MM.1S (cell line): ENCODE measurements at regions not wholly inside any gene's neighbourhood (a gene's known extent, or its start where the extent isn't known, plus 50 kb on each side); places are given as distances from the start of the nearest gene placed in this dataset.
A peak's percentile ranks its signal among the peaks of the same experiment; 100 is the strongest.

ENCODE experiments used
- DNase-seq: peaks from one replicate; pipeline ENCODE4 v3.0.0-alpha.2; 2015
- H2AFZ ChIP-seq: fragments of 300-600 bp; sonication (generic); 2 replicates; pipeline ENCODE4 v1.6.0; 2016; ENCODE audit warnings: antibody characterized with exemption, low read length
- H3F3A ChIP-seq: fragments of 300-600 bp; sonication (generic); 2 replicates; pipeline ENCODE4 v1.6.1; 2016; ENCODE audit warnings: mild to moderate bottlenecking, antibody characterized with exemption, low read length, moderate library complexity, mixed read lengths; ENCODE audit not compliant: insufficient read depth
- H3K27ac ChIP-seq: fragments of 300-600 bp; sonication (generic); 2 replicates; pipeline ENCODE4 v1.5.1; 2016; ENCODE audit warnings: mild to moderate bottlenecking, low read length
- H3K27me3 ChIP-seq: fragments of 300-600 bp; sonication (generic); replicated peaks from 2 replicates; pipeline ENCODE4 v1.6.0; 2016; ENCODE audit warnings: low read length; ENCODE audit not compliant: insufficient read depth
- H3K36me3 ChIP-seq: fragments of 300-600 bp; sonication (generic); replicated peaks from 2 replicates; pipeline ENCODE4 v1.6.1; 2016; ENCODE audit warnings: mild to moderate bottlenecking, low read length, mixed read lengths; ENCODE audit not compliant: insufficient read depth
- H3K4me1 ChIP-seq: fragments of 300-600 bp; sonication (generic); 2 replicates; pipeline ENCODE4 v1.6.1; 2016; ENCODE audit warnings: low read length, mixed read lengths
- H3K4me2 ChIP-seq: fragments of 300-600 bp; sonication (generic); 2 replicates; pipeline ENCODE4 v1.6.0; 2016; ENCODE audit warnings: low read depth, low read length
- H3K4me3 ChIP-seq: fragments of 300-600 bp; sonication (generic); 2 replicates; pipeline ENCODE4 v1.5.1; 2016; ENCODE audit warnings: low read length, mixed read lengths
- H3K79me2 ChIP-seq: fragments of 300-600 bp; sonication (generic); 2 replicates; pipeline ENCODE4 v1.6.1; 2016; ENCODE audit warnings: mixed run types, low read length, mixed read lengths
- H3K9ac ChIP-seq: fragments of 300-600 bp; sonication (generic); 2 replicates; pipeline ENCODE4 v1.6.1; 2016; ENCODE audit warnings: low read length, mixed read lengths
- H3K9me2 ChIP-seq: fragments of 300-600 bp; sonication (generic); replicated peaks from 2 replicates; pipeline ENCODE4 v1.6.1; 2016; ENCODE audit warnings: mild to moderate bottlenecking, low read length, mixed read lengths; ENCODE audit not compliant: insufficient read depth
- H3K9me3 ChIP-seq: fragments of 300-600 bp; sonication (generic); replicated peaks from 2 replicates; pipeline ENCODE4 v1.6.1; 2016; ENCODE audit warnings: mild to moderate bottlenecking, low read length, mixed read lengths; ENCODE audit not compliant: insufficient read depth
- H4K20me1 ChIP-seq: fragments of 300-600 bp; sonication (generic); 2 replicates; pipeline ENCODE4 v1.6.1; 2016; ENCODE audit warnings: mild to moderate bottlenecking, low read length, moderate library complexity, mixed read lengths; ENCODE audit not compliant: insufficient read depth
- EZH2 ChIP-seq: fragments of 300-600 bp; sonication (generic); optimal IDR thresholded peaks from 2 replicates; pipeline ENCODE3; 2017; ENCODE audit warnings: low read depth, mild to moderate bottlenecking, antibody characterized with exemption, low read length, mixed read lengths
- EZH2phosphoT487 ChIP-seq: fragments of 300-600 bp; sonication (generic); IDR thresholded peaks from 2 replicates; pipeline ENCODE4 v1.6.1; 2018; ENCODE audit warnings: antibody characterized with exemption, low read length
- TF ChIP-seq, protein P1 (sequence below): fragments of 300-600 bp; sonication (generic); IDR thresholded peaks from 2 replicates; pipeline ENCODE4 v1.5.1; 2016; ENCODE audit warnings: antibody characterized with exemption, low read length, mixed read lengths

DNA sequence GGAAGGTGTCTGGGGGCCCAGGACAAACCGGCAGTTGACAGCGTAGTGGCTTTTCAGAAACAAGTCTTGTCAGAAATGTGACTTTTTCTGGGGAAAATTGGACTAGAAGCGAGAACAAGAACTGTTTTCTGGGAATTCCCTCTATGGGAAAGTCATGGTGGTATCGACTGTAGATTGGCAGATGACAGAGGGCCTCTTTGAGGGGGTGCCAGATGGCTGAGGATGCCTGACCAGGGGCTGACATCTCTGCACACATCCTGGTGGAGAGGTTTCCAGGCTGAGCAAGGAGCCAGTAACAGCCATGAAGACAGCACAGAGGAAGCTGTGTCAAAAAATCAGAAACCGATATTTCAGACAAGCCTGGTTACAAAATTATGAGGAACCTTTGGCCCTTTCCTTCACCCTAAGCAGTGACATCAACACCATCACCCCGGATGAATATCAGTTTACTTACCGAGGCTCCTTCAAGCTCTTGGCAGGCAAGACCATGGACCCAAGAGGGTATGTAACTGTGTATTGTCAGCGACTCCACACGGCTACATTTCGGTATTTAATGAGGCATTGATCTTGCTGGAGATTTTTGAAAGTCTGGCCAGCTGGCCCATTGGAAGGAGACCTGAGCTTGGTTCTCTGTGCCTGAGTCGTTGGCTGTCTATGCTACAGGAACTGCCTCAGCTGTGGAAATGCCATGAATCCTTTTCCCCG is 1525.3 kb upstream of the TMEM132C start:
- no peak for DNase-seq
- no peaks in the 10 kb centered on the region for H4K20me1 ChIP-seq
- H2AFZ ChIP-seq, result no peak overlapping the region
- no peak overlapping the region for H3K4me3 ChIP-seq
- no peaks in the 10 kb centered on the region for H3K27me3 ChIP-seq
- H3F3A ChIP-seq, result no peaks in the 10 kb centered on the region
- TF ChIP-seq EZH2, result no peak
- TF ChIP-seq EZH2phosphoT487, result no peak
- TF ChIP-seq, protein P1, sequence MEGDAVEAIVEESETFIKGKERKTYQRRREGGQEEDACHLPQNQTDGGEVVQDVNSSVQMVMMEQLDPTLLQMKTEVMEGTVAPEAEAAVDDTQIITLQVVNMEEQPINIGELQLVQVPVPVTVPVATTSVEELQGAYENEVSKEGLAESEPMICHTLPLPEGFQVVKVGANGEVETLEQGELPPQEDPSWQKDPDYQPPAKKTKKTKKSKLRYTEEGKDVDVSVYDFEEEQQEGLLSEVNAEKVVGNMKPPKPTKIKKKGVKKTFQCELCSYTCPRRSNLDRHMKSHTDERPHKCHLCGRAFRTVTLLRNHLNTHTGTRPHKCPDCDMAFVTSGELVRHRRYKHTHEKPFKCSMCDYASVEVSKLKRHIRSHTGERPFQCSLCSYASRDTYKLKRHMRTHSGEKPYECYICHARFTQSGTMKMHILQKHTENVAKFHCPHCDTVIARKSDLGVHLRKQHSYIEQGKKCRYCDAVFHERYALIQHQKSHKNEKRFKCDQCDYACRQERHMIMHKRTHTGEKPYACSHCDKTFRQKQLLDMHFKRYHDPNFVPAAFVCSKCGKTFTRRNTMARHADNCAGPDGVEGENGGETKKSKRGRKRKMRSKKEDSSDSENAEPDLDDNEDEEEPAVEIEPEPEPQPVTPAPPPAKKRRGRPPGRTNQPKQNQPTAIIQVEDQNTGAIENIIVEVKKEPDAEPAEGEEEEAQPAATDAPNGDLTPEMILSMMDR, result no peak
- H3K27ac ChIP-seq, result no peak overlapping the region
- no peaks in the 10 kb centered on the region for H3K79me2 ChIP-seq
- no peaks in the 10 kb centered on the region for H3K36me3 ChIP-seq
- H3K4me2 ChIP-seq, result no peak overlapping the region
- no peaks in the 10 kb centered on the region for H3K4me1 ChIP-seq
- no peaks in the 10 kb centered on the region for H3K9me3 ChIP-seq
- H3K9ac ChIP-seq, result no peak overlapping the region
- H3K9me2 ChIP-seq, result no peaks in the 10 kb centered on the region

DNA sequence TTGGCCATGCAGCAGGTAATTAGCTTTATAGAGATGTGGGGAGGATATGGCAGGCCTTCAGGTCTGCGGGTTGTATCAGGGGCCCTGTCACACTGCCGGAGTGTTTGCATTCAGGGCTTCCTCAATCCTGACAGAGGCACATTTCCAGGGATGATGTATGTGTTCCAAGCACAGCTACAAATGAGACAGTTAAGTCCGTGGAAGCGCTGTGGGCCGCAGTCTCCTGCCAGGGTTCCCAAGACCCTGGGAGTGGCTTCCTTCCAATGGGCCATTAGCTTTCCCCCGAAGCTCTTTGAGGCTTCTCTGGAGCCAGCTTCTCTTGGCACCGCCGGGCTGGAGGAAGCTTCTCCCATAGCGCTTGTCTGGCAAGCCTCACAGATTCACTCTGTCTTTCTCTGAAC is 1524.7 kb upstream of the TMEM132C start:
- Histone ChIP-seq H3F3A (no peaks in the 10 kb centered on the region), H3K9ac (no peak overlapping the region), H3K36me3 (no peaks in the 10 kb centered on the region), H3K4me3 (no peak overlapping the region), H4K20me1 (no peaks in the 10 kb centered on the region), H3K27me3 (no peaks in the 10 kb centered on the region), H3K4me1 (no peaks in the 10 kb centered on the region), H3K79me2 (no peaks in the 10 kb centered on the region), H3K9me2 (no peaks in the 10 kb centered on the region), H3K27ac (no peak overlapping the region), H3K4me2 (no peak overlapping the region), H2AFZ (no peak overlapping the region), H3K9me3 (no peaks in the 10 kb centered on the region)
- TF ChIP-seq EZH2phosphoT487, result no peak
- TF ChIP-seq EZH2, result no peak
- TF ChIP-seq, protein P1, result no peak
- DNase-seq, result no peak

DNA sequence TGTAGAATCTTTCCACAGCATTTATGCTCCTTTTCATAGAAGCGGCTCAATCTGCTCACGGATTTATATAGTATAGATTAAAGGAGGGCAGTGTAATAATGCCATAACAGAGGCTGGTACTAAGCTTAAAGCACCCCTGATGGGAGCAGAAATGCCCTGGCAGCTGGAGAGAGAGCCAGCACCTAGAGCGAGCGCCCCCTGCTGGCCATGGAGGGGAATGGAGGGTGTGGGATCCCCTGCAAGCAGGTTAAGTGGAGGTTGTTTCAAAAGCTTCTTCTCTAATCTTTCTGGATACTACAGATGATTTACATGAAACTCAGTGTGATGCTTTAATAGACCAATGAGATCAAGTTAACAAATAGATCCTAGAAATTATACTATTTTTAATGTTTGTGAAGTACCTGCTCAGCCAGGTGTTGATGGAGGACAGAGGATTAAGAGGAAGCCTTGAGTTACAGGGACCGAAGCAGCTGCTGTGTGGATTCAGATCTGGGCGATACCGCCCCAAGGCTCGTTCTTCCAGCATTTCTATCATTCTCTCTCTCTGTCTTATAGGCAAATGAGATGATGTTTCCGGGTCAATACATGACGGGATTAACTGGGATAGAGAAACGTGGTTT is 1519.3 kb upstream of the TMEM132C start:
- H3K79me2 ChIP-seq, result no peaks in the 10 kb centered on the region
- no peak overlapping the region for H2AFZ ChIP-seq
- no peaks in the 10 kb centered on the region for H3K36me3 ChIP-seq
- TF ChIP-seq, protein P1, result peak; percentile 54
- no peak for TF ChIP-seq EZH2
- TF ChIP-seq EZH2phosphoT487, result no peak
- H3K9ac ChIP-seq, result no peak overlapping the region
- H3K27me3 ChIP-seq, result no peaks in the 10 kb centered on the region
- H3K4me1 ChIP-seq, result no peaks in the 10 kb centered on the region
- no peaks in the 10 kb centered on the region for H3F3A ChIP-seq
- no peaks in the 10 kb centered on the region for H3K9me3 ChIP-seq
- no peak overlapping the region for H3K4me2 ChIP-seq
- H3K27ac ChIP-seq, result no peak overlapping the region
- H3K9me2 ChIP-seq, result no peaks in the 10 kb centered on the region
- no peak for DNase-seq
- H4K20me1 ChIP-seq, result no peaks in the 10 kb centered on the region
- H3K4me3 ChIP-seq, result no peak overlapping the region
